Tibial nerve (tissue), 4 donors: ENCODE measurements at regions not wholly inside any gene's neighbourhood (a gene's known extent, or its start where the extent isn't known, plus 50 kb on each side); places are given as distances from the start of the nearest gene placed in this dataset.

Experiments used
- CTCF ChIP-seq, 5 experiments: fragments of 200-600 bp in 3 of 5; fragments of 450-650 bp in 2 of 5; sonication (generic) in 3 of 5; IDR thresholded peaks; one replicate each; pipeline ENCODE4 v1.5.1; 2016 to 2019; ENCODE audit warnings: antibody characterized with exemption in 5 of 5, mild to moderate bottlenecking in 3 of 5, moderate library complexity in 2 of 5
- EP300 ChIP-seq, 2 donors: sonication (generic); formaldehyde crosslinking; IDR thresholded peaks; one replicate each; pipeline ENCODE4 v1.6.1; 2017; ENCODE audit warnings: antibody characterized with exemption in 2 of 2, mild to moderate bottlenecking in 1 of 2
- POLR2A ChIP-seq, 2 donors: fragments of 450-650 bp; IDR thresholded peaks; one replicate each; pipeline ENCODE4 v1.6.1; 2017; ENCODE audit warnings: antibody characterized with exemption in 2 of 2, mild to moderate bottlenecking in 2 of 2, moderate library complexity in 2 of 2

- TF ChIP-seq POLR2A (IDR thresholded peaks at IDR 0.05) (no peak), CTCF (IDR thresholded peaks at IDR 0.05) (no peak), EP300 (IDR thresholded peaks at IDR 0.05) (no peak)
Measured at GRCh38 chr2:193276560-193276959, 1081.8 kb upstream of the TMEFF2 start.
